NCI-H1105 treated with DMSO at 0.1 percent for 48 hours (cell line): ENCODE measurements at regions not wholly inside any gene's neighbourhood (a gene's known extent, or its start where the extent isn't known, plus 50 kb on each side); places are given as distances from the start of the nearest gene placed in this dataset.

ENCODE experiments used
- DNase-seq: peaks from one replicate; lab custom pipeline; 2025; lab: John Stamatoyannopoulos, UW

GRCh38 chr4:114538012-114538617, 60.5 kb upstream of the UGT8 start:
- no peak for DNase-seq

GRCh38 chr4:114539985-114540384, 58.6 kb upstream of the UGT8 start:
- no peak for DNase-seq

GRCh38 chr4:114547340-114548134, 51.1 kb upstream of the UGT8 start:
- no peak for DNase-seq
